Neutrophil (primary cell): ENCODE measurements at regions not wholly inside any gene's neighbourhood (a gene's known extent, or its start where the extent isn't known, plus 50 kb on each side); places are given as distances from the start of the nearest gene placed in this dataset.

ENCODE experiments used
- H3K27ac ChIP-seq: fragments of 200-600 bp; sonication (generic); 2 replicates; pipeline ENCODE4 v1.5.1; 2016; ENCODE audit warnings: mild to moderate bottlenecking, moderate library complexity
- H3K27me3 ChIP-seq: fragments of 200-600 bp; sonication (generic); 2 replicates; pipeline ENCODE4 v1.6.0; 2016; ENCODE audit warnings: mild to moderate bottlenecking
- H3K36me3 ChIP-seq: fragments of 200-600 bp; sonication (generic); 2 replicates; pipeline ENCODE4 v1.5.1; 2017
- H3K4me1 ChIP-seq, 2 experiments: fragments of 200-600 bp in 1 of 2; sonication (generic) in 1 of 2; 1 replicate in 1 of 2; 2 replicates in 1 of 2; pipeline versions ENCODE4 v1.5.1 to v1.6.1; 2013 to 2016; ENCODE audit warnings: low read depth in 1 of 2, low read length in 1 of 2, mild to moderate bottlenecking in 1 of 2, moderate library complexity in 1 of 2; ENCODE audit not compliant: control insufficient read depth in 1 of 2, insufficient read depth in 1 of 2
- H3K4me3 ChIP-seq, 2 experiments: fragments of 200-600 bp in 1 of 2; sonication (generic) in 1 of 2; 1 replicate in 1 of 2; 2 replicates in 1 of 2; pipeline ENCODE4 v1.5.1; 2013 to 2016; ENCODE audit warnings: low read depth in 1 of 2, low read length in 1 of 2, mild to moderate bottlenecking in 1 of 2, moderate library complexity in 1 of 2
- H3K9me3 ChIP-seq: fragments of 200-600 bp; sonication (generic); 2 replicates; pipeline ENCODE4 v1.5.1; 2016
- TF ChIP-seq, protein P1 (sequence below): fragments of 200-600 bp; sonication (generic); IDR thresholded peaks from 2 replicates; pipeline ENCODE4 v1.5.1; 2016; ENCODE audit warnings: antibody characterized with exemption

DNA sequence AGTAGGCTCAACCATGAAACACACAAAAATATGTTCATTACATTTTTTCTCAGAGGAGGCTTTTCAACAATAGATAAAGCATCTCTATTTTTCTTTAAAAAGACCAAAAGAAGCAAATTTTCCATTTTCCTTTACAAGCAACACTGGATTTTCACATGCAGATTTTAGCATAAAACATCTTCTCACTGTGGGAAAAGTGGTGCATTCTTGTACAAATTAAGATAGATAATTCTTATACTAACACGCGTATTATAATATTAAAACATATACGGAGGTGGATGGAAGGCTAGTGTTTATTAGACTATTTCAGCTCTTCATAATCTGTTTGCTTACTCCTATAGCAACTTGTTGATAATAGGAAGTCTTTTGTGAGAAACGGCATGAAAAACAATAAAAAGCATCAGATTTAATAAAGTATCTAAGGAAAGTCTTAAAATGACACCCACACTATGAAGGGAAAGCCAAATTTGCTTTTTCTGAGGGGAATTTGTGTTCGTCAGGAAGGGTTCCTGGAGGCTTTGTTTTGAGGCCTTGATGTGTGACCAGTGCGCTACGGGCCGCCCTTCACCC lies 529.6 kb downstream of the SOX2 start:
- H3K36me3 ChIP-seq = no peaks in the 10 kb centered on the region
- peaks cover 8% of the 10 kb centered on the region in 2 experiments for H3K4me1 ChIP-seq
- H3K27ac ChIP-seq = no peak overlapping the region
- H3K9me3 ChIP-seq = no peaks in the 10 kb centered on the region
- H3K27me3 ChIP-seq = peaks cover 4% of the 10 kb centered on the region
- TF ChIP-seq, protein P1, sequence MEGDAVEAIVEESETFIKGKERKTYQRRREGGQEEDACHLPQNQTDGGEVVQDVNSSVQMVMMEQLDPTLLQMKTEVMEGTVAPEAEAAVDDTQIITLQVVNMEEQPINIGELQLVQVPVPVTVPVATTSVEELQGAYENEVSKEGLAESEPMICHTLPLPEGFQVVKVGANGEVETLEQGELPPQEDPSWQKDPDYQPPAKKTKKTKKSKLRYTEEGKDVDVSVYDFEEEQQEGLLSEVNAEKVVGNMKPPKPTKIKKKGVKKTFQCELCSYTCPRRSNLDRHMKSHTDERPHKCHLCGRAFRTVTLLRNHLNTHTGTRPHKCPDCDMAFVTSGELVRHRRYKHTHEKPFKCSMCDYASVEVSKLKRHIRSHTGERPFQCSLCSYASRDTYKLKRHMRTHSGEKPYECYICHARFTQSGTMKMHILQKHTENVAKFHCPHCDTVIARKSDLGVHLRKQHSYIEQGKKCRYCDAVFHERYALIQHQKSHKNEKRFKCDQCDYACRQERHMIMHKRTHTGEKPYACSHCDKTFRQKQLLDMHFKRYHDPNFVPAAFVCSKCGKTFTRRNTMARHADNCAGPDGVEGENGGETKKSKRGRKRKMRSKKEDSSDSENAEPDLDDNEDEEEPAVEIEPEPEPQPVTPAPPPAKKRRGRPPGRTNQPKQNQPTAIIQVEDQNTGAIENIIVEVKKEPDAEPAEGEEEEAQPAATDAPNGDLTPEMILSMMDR = no peak
- H3K4me3 ChIP-seq = no peak overlapping the region

DNA sequence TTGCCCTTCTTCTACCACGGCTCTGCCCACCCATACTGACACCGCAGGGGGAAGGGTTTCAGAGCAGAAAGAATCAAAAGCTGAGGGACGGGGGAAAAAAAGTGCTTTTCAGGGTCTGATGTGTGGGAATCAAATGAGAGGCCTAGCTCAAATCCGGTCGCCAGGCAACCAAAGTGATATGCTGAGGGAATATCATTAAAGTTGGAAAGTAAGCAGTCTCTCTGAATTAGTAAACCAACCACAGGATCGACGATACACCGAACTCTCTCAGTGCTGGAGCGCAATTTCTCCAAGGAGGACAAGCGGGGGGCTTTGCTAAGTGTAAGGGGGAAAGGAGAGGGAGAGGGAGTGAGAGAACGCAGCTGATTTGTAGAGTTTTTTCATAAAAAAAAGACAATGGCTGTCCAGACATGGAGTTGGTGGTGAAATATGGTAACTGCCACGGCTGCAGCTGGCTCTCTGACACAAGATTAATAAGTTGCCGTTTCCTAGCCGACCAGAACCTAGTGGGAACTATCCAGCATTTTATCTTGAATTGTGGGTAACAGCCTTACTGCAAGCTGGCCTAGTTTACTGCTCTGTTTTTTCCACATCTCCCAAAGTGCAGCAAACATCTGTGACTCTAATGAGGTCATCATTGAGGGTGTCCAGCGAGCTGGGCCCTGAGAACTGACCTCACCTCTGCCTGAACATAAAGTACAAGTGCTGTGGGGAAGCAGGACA lies 530.2 kb downstream of the SOX2 start:
- Histone ChIP-seq H3K27ac (no peak overlapping the region), H3K4me3 (no peak overlapping the region)
- TF ChIP-seq, protein P1 = no peak

DNA sequence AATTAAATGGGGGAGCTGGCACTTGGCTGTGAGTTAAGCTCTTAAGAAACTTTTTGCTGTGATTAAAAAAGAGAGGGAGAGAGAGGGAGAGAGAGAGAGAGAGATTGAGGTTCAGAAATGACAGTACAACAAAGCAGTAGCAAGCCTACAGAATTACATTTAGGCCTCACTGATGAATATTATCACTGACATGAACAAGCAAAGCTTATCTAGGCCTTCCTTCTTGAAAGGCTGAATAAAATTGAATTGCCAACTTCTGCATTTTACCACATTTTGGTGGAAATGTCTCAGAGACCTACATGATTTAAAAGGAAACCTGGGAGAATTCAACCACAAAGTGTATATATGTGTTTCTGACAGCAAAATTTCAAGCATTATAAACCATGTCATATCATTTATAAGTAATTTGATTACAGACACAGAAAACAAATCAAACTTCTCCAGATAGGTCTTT lies 530.8 kb downstream of the SOX2 start:
- H3K36me3 ChIP-seq = no peaks in the 10 kb centered on the region
- H3K27me3 ChIP-seq = no peaks in the 10 kb centered on the region
- no peak overlapping the region for H3K4me3 ChIP-seq
- no peak overlapping the region for H3K27ac ChIP-seq
- peaks cover 20% of the 10 kb centered on the region in 2 experiments for H3K4me1 ChIP-seq
- TF ChIP-seq, protein P1 = no peak
- H3K9me3 ChIP-seq = no peaks in the 10 kb centered on the region

More for the DNA sequence above, 530.2 kb downstream of the SOX2 start:
- Histone ChIP-seq H3K9me3 (no peaks in the 10 kb centered on the region), H3K4me1 (peaks cover 14 to 15% of the 10 kb centered on the region in 2 experiments), H3K27me3 (no peaks in the 10 kb centered on the region), H3K36me3 (no peaks in the 10 kb centered on the region)

DNA sequence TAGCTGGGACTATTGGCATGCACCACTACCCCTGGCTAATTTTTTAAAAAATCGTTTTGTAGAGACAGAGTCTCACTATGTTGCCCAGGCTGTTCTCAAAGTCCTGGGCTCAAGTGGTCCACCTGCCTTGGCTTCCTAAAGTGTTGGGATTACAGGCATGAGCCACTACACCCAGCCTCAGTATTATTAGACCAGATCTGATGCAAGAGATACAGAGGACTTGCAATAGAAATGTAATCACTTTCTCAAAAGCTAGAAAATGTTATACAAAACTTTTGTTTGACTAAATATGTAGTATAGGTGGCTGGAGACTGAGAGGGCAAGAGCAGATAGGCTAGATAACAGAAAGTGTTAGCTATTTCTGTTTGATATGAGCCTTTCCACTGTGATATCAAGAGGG lies 531.9 kb downstream of the SOX2 start:
- H3K9me3 ChIP-seq = no peaks in the 10 kb centered on the region
- no peaks in the 10 kb centered on the region for H3K27me3 ChIP-seq
- peaks cover 30 to 31% of the 10 kb centered on the region in 2 experiments for H3K4me1 ChIP-seq
- no peaks in the 10 kb centered on the region for H3K36me3 ChIP-seq
- H3K4me3 ChIP-seq = no peak overlapping the region
- H3K27ac ChIP-seq = no peak overlapping the region
- TF ChIP-seq, protein P1 = no peak

DNA sequence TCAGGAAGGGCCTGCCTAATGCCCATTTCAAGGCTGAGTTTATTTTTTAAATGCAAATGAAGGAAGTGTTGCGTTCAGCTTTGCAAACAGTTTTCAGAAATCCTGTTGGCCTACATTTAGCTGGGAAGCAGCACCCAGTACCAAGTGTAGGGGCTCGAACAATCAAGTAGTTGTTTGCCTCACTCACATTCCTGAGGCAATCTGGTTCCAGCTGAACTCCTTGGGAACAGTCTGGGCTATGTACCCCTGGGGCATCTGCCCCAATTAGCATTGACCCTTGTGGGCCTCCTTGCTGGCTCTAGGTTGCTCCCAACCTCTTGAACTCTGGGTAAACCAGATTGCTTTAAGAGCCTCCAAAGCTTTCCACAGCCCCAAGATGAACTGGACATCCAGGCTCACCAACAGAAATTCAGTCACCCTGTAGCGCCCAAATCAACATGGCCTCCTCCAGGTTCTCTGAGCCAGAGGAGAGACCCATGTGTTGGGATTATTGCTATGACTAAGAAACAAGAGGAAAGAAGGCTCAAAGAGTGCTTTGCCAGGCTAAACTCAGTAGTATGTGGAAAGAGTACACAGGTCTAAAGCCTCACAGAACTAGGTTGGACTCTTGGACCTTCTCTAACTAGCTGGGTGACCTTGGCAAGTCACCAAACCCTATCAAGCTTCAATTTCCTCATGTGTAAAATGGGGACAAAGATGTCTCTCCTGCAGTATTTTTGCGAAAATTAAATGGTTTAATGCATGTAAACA lies 532.7 kb downstream of the SOX2 start:
- TF ChIP-seq, protein P1 = no peak
- H3K9me3 ChIP-seq = no peaks in the 10 kb centered on the region

More for the DNA sequence above, 532.7 kb downstream of the SOX2 start:
- H3K4me3 ChIP-seq = no peak overlapping the region
- no peak overlapping the region for H3K27ac ChIP-seq
- no peaks in the 10 kb centered on the region for H3K27me3 ChIP-seq
- peaks cover 30 to 31% of the 10 kb centered on the region in 2 experiments for H3K4me1 ChIP-seq
- H3K36me3 ChIP-seq = no peaks in the 10 kb centered on the region
